GM11168 (cell line): ENCODE measurements at regions not wholly inside any gene's neighbourhood (a gene's known extent, or its start where the extent isn't known, plus 50 kb on each side); places are given as distances from the start of the nearest gene placed in this dataset.

Experiments used
- in situ Hi-C: fragments of 300-500 bp; cut with MboI; formaldehyde crosslinking; loops from one replicate; pipeline ENCODE4 v1.12.0; 2022; ENCODE audit warnings: low sequenced_read_pairs; ENCODE audit not compliant: unreplicated experiment

GRCh38 chr18:42184685-42185477, 229.8 kb downstream of the PIK3C3 start:
- in situ Hi-C loops: no loop called here

- in situ Hi-C loops: no loop called here
Measured at GRCh38 chr18:42185486-42185885, 230.5 kb downstream of the PIK3C3 start.

GRCh38 chr18:42187611-42188380, 232.8 kb downstream of the PIK3C3 start:
- in situ Hi-C loops: no loop called here

GRCh38 chr18:42190643-42191042, 235.6 kb downstream of the PIK3C3 start:
- in situ Hi-C loops: no loop called here

- in situ Hi-C loops: no loop called here
Measured at GRCh38 chr18:42192251-42193248, 237.5 kb downstream of the PIK3C3 start.

DNA sequence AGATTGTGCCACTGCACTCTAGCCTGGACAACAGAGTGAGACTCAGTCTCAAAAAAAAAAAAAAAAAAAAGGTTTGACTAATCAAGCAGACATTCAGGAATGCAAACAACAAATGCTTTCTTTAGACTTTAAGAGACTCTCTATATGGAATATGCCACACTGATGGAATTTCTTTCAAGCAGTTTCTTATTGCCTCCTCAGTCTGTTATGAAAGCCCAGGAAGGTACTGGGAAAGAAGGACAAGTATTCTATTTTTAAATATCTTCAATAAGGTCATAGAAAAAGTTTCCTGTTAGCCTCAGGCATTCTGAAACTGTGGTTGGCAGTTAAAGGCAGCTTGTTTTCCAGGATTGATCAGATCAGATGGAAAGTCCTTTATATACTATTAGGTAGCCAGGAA, 241.6 kb downstream of the PIK3C3 start:
- in situ Hi-C loops: no loop called here

DNA sequence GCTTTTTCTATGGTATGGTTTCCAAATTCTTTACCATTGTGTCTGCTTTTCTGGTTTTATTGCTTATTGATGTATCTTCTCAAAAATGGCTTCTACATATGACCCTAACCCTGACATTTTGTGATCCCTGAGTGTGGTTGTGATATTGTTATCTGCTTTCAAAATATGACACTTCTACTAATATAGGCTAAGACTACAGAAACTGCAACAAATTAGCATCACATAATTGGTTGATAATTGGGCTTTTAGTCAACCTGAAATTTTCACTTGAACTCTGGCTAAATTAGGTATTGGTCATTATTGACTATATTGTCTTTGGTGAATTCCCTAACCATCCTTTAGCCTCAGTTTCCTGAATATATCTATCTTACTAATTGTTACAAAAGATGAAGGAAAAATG, 246.1 kb downstream of the PIK3C3 start:
- in situ Hi-C loops: no loop called here

GRCh38 chr18:42211201-42211600, 256.2 kb downstream of the PIK3C3 start:
- in situ Hi-C loops: no loop called here

GRCh38 chr18:42222557-42222956, 267.5 kb downstream of the PIK3C3 start:
- in situ Hi-C loops: no loop called here

DNA sequence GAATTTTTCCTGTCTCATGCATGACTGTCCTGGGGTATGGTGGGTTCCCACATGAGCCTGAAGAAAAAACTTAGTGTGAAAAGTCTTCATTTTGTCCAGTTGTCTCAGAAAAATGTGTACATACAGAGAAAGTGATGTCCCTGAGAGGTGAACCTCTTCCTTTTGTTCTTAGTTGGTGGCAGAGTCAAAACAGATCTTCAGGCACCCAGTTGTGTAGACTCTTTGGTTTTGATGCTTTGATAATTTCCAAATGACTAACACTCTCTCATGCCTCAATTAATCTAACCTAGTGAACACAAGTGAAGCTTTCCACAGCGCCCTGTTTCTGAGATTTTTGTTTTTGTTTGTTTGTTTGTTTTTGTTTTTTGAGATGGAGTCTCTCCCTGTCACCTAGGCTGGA, 273.5 kb downstream of the PIK3C3 start:
- in situ Hi-C loops: no loop called here

GRCh38 chr18:42229211-42230210, 274.5 kb downstream of the PIK3C3 start:
- in situ Hi-C loops: no loop called here

GRCh38 chr18:42230636-42231035, 275.6 kb downstream of the PIK3C3 start:
- in situ Hi-C loops: no loop called here

GRCh38 chr18:42231284-42231683, 276.2 kb downstream of the PIK3C3 start:
- in situ Hi-C loops: no loop called here

DNA sequence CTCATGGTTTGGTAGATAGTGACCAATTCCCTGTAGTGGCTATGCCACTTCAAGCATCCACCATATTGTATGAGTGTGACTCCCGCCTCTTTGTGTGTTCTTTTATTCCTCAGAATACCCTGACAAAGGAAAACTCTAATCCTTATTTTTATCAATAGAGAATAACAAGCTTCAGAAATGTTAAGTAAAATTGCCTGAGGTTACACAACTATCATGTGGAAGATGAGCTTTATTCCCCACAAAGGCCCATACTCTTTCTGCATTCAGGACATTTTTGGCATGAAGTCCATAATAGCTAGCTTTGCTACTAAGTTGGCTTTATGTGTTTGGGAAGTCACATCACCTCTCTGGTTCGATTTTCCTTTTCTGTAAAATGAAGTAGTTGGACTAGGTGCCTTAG, 276.8 kb downstream of the PIK3C3 start:
- in situ Hi-C loops: no loop called here

- in situ Hi-C loops: no loop called here
Measured at GRCh38 chr18:42233908-42234307, 278.9 kb downstream of the PIK3C3 start.

DNA sequence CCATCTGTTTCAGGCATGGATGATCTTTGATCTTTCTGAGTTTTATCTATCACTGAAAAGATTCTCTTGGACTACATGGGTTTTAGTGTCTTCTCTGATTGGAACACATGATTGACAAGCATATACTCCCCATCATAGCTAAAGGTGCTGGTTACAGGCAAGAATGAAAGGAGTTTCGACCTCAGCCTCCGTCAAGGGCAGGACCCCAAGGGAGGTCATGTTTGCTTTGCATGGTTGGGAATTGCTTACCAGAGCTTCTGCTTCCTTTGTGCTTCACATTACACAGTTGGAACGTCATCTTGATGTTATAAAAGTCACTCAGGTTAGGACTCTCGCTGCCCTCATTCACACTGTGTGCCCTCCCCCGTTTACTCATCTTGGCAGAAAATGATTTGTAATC, 287.7 kb downstream of the PIK3C3 start:
- in situ Hi-C loops: no loop called here

DNA sequence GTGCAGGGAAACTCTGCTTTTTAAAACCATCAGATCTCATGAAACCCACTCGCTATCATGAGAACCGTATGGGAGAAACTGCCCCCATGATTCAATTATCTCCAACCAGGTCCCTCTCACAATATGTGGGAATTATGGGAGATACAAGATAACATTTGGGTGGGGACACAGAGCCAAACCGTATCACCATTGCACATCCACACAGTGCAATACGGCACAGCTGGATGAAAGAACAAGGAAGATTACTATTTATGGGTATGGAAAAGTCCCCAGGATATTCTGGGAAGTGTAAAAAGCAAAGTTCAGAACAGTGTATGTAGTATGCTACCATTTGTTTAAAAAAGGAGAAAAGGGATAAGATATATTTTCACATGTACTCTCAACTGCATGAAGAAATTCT, 290.1 kb downstream of the PIK3C3 start:
- in situ Hi-C loops: no loop called here

DNA sequence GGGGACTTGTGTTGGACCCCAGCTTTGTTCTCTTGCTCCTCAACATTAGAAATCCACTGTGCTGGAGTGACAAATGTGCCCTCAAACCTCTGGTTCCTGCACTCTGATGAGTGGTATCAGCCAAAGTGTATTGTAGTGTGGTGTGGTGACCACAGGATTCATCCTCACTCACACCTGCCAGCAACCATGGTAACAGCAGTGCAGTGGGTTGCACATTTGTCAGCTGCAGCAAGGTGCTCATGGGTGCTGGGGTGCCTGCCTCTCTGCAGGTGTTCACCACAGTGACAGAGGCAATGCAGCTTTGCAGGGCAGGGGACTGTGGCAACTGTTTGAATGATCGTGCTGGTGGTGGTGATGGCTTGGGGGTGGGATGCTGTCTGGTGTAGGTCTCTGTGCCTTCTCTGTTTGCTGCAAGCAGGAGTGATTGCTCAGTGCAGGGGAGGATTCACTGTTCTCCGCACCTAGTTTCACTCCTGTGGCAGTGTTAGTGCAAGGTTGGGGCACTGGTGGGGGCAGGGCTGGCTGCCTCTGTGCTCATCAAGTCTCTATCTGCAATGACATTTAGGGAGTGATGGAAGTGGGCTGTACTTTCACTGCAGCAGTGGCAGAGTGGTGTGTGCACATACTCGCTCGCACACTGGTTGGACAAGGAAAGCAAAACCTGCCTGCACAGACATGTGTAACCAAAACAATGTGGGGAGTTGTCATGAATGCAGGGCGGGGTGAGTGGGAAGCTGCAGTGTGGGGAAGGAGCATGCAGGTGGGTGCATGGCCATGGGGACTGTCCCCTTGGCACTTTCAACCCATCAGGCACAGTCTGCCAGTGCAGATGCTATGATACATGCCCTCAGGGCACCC, 301.1 kb downstream of the PIK3C3 start:
- in situ Hi-C loops: no loop called here
